Loucy (cell line): ENCODE measurements at regions not wholly inside any gene's neighbourhood (a gene's known extent, or its start where the extent isn't known, plus 50 kb on each side); places are given as distances from the start of the nearest gene placed in this dataset.

Experiments used
- EZH2phosphoT487 ChIP-seq: fragments of 200-600 bp; IDR thresholded peaks from 2 replicates; pipeline ENCODE4 v1.6.1; 2018; ENCODE audit warnings: antibody characterized with exemption, mild to moderate bottlenecking, moderate library complexity, borderline replicate concordance
- TF ChIP-seq, protein P1 (sequence below): fragments of 200-600 bp; sonication (generic); conservative IDR thresholded peaks from 2 replicates; pipeline ENCODE4 v1.5.1; 2014; ENCODE audit warnings: mild to moderate bottlenecking, antibody characterized with exemption, low read length

DNA sequence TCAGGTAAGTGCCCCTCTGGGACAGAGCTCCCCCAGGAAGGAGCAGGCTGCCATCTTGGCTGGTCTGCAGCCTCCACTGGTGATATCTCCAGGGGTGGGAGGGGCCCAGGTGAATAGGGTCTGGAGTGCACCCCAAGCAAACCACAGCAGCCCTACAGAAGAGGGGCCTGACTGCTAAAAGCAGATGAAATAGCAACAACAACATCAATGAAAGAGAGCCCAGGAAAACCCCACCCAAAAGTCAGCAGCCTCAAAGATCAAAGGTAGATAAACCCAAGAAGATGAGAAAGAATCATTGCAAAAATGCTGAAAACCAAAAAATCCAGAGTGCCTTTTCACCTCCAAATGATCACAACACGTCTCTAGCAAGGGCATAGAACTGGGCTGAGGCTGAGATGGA is 92.5 kb upstream of the PAGE3 start:
- TF ChIP-seq, protein P1, sequence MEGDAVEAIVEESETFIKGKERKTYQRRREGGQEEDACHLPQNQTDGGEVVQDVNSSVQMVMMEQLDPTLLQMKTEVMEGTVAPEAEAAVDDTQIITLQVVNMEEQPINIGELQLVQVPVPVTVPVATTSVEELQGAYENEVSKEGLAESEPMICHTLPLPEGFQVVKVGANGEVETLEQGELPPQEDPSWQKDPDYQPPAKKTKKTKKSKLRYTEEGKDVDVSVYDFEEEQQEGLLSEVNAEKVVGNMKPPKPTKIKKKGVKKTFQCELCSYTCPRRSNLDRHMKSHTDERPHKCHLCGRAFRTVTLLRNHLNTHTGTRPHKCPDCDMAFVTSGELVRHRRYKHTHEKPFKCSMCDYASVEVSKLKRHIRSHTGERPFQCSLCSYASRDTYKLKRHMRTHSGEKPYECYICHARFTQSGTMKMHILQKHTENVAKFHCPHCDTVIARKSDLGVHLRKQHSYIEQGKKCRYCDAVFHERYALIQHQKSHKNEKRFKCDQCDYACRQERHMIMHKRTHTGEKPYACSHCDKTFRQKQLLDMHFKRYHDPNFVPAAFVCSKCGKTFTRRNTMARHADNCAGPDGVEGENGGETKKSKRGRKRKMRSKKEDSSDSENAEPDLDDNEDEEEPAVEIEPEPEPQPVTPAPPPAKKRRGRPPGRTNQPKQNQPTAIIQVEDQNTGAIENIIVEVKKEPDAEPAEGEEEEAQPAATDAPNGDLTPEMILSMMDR = no peak
- no peak for TF ChIP-seq EZH2phosphoT487
